HG03175 (cell line): ENCODE measurements at regions not wholly inside any gene's neighbourhood (a gene's known extent, or its start where the extent isn't known, plus 50 kb on each side); places are given as distances from the start of the nearest gene placed in this dataset.

Experiments
- ATAC-seq: cut with Tn5 transposase; IDR thresholded peaks from one replicate; pipeline ENCODE4 v1.9.1; 2021; ENCODE audit warnings: mild to moderate bottlenecking, moderate library complexity; ENCODE audit not compliant: unreplicated experiment

DNA sequence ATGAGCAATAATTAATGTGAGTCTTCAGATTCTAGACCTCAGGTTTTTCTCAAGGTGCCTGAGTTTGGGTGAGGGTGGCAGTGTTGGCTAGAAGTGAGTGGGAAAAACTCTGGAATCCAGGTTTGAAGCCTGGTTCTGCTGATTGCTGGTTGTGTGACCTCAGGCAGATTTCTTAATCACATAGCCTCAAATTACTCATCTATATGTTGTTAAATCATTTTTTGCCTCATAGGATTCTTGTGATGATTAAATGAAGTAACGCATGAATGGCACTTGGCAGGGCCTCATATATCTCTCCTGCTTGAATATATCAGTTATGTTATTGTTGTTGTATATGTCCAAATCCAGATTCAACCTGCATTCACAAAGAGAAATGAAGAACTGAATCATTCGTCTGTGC, 60.5 kb downstream of the NR2F2 start:
- ATAC-seq = no peak

DNA sequence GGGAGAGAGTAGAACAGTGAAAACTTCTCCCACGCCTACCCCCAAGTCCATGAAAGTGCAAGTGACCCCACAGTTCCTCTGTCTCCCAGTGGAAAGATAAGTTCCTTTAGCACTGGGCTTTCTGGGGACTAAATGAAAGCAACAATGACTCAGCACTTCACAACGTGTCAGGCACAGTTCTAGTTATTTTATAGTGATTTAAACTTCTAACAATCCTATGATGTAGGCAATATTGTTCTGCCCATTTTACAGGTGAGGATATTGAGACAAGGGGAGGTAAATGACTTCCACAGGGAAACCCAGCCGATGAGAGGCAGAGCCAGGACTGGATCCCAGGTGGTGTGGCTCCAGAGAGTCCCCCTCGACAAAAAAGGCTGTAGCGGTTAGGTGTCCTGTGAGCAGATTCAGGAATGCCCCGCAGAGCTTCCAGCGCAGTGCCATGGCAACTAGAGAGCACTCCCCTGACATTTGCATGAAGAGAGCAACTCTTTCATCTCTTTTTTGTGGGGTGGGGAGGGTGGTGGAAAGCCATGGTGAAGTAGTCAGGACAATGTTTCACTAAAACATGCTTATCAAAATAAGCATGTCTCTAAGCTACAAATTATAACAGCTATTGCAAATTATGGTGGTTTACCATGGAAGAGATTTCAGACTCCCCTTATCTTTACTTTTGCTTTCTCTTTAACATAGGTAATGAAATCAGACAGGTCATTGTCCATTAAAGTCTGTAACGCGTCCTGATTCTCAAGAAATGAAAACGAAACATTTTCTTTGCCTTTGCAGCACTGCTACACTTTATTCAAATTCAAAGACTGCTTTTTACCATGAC, 62.1 kb downstream of the NR2F2 start:
- ATAC-seq = no peak

DNA sequence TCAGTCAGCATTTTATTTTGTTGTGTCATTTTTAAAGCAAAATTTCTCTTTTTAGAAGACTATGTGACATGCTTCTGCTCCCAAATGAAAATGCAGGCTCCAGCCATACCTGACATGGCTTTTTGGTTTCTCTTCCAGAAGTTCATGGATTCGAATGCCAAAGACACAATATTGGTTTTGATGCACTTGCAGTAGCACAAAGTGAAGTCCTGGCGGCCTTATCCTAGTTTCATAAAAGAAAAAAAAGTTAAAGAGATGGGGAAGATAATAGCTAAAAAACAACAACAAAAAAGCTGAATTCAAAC, 62.7 kb downstream of the NR2F2 start:
- ATAC-seq = no peak

DNA sequence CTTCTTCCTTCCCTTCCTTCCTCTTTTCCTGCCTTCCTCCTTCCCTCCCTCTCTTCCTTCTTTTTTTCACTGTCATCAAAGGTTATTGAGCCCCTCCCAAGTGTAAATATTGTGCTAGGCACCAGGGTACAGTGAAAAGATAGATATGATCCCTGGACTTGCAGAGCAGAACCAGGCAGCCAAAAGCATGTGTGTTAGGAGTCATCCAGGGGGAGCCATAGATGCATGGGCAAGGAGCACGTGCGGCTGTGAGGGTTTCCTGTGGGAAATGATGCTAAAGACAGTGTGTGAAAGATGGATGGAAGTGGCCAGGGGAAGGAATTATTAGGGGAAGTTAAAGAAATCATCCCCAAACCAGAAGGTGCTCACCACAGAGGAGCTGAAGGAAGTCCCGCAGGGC, 65.2 kb downstream of the NR2F2 start:
- no peak for ATAC-seq

DNA sequence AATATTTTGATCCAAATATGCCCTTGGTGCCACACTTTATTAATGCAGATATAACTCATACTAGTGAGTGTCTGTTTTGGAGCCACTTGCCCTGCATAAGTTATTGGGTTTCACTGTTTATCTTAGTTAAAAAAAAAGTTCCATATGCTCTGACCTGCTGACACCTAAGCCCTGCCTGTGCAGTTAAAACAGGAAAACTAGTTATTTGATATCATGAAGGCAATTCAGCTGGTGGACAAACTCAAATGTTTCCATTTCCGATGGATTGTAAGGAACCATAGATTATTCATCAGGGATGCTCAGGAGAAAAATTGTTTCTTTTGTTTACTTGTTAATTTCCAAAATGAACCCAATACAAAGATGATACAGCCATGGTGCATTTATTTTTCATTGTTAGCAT, 68.3 kb downstream of the NR2F2 start:
- ATAC-seq = no peak

DNA sequence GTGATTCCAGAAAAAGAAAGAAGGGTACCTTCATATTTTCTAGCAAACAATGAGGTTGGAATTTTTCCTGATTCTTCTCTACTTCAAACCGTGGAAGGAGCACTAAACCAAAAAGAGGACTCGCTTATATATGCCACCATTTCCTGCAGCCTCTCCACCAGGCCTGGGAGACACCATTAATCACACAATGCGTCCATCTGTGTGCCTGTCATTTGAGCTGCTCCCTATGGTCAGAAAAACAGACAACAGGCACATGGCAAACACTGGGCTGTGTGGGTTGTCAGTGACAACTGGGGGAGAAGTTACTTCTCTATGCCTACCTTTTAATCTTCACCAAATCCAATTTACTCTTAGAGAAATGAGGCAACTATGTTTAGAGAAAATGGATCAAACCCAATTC, 71.9 kb downstream of the NR2F2 start:
- no peak for ATAC-seq

DNA sequence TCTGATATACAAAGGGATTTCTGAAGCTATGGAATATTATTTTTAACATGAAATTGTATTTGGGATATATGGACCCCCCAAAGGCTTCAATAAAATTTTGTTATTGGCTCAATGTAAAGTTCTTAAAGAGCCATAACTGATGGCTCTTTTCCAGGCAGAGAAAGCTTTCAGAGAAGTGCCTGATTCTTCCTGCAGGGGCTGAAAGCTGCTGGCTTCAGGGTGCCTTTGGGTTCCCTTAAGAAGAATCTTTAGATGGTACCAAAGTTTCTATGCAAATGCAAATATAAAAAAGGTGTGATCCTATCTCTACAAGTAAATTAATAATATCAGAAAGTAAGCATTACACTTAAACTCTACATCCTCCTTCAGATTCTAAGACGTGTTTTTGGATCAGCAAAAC, 72.6 kb downstream of the NR2F2 start:
- no peak for ATAC-seq

DNA sequence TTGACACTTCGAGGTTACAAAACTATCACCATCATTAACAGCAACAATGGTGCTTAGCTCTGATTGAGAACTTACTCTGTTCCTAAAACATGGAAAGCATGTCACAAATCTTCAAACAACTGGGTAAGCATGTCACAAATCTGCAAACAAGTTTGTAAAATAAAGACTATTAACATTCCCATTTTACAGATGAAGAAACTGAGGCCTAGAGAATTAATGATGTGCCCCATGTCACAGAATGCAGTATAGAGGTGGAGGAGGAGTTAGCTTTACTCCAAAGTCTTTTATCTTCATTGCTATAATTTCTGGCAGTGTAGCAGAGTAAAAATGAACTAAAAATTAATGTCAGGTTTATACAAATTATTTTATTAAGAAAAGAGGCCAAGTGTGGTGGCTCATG, 73.4 kb downstream of the NR2F2 start:
- ATAC-seq = no peak

DNA sequence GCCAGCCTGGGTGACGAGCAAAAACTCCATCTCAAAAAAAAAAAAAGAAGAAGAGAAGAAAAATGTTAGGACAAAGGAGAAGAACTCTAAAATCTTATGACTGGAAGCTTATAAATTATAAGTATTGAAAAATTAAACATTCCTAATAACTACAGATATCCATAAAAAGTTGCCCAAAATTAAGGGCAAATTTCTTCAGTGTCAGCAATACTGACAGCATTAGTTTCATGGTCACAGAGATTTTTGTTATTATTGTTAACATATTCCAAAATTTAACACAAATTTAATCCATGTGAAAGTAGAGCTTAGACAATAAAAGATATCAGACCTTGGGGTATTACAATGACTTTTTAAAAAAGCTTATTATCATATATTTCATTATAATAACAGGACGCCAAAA, 74.1 kb downstream of the NR2F2 start:
- no peak for ATAC-seq

DNA sequence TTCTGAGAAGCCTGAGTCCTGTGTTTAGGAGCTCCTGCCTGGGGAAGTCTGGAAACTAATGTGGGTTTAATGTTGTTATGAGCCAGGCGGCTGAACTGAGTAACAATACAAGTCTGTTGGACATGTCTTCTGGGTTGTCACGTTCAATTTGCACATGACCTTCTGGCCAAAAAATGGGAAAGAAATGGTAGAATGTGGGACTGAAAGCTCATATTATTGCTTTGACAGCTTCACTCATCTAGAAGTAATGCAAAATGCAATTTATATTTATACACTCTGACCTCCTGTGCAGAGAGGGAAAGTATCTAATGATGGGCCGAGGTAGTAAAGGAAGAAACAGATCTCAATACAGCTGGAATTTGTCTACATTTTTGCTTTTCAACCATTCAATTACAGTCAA, 75.8 kb downstream of the NR2F2 start:
- ATAC-seq = no peak

DNA sequence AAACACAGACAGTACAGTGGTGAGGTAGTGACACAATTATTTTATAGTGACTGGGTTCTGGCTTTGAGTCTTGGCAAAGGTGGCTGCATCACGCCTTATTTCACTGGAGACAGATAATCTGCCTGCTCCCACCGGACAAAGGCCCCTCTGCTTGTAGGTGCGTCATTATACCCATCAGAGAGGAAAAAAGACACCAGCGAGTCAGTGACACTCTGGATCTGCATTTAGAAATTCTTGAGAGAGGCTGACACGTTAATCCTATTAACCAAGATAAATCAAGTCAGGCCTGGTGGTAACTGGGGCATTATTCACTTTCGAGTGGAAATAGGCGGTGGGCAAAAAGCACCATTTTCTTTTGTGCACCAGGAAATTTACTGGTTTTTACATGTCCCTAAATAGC, 76.2 kb downstream of the NR2F2 start:
- no peak for ATAC-seq

DNA sequence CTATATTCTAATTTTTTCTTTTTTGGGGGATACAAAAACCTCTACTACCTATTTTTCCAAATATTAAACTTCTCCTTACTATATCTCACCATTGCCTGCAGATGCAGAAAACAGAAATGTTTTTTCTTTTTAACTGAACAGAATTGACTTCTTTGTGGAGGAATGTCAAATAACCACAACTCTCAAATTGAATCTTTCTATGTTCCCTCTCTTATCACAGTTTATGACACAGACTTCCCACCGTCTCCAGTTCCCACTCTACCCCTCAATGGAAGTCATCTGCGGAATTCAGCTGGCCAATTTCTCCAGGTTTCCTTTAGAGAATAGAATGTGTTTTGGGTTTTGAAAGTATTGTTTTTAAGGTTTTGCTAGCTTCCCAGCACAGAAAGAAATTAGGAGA, 77.0 kb downstream of the NR2F2 start:
- no peak for ATAC-seq

DNA sequence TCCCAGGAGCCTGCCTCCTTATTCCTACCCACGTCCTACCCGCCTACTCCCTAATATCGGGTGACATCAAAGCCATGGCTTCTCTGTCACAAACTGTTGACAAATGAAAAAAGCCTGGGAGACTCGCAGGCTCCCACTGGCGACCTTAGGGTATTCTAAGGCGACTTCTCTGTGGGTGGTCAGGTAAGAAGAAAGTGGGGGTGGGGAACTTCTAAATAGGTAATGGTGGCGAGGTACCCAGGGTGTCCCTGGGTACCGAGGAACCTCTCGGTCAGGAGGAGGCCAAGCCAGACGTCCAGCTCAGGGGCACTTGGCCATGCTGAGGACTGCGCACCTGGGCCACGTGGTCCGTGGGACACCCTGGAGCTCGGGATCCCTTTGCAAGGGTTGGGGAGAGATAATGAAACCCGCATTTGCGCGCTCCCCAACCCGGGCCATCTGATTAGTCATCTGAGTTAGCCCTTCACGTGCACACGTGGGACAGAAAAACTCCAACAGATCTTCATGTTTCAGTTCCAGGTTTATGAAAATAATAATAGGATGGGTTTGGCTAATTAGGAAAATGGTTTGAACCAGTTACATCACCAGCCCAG, 78.2 kb downstream of the NR2F2 start:
- no peak for ATAC-seq

DNA sequence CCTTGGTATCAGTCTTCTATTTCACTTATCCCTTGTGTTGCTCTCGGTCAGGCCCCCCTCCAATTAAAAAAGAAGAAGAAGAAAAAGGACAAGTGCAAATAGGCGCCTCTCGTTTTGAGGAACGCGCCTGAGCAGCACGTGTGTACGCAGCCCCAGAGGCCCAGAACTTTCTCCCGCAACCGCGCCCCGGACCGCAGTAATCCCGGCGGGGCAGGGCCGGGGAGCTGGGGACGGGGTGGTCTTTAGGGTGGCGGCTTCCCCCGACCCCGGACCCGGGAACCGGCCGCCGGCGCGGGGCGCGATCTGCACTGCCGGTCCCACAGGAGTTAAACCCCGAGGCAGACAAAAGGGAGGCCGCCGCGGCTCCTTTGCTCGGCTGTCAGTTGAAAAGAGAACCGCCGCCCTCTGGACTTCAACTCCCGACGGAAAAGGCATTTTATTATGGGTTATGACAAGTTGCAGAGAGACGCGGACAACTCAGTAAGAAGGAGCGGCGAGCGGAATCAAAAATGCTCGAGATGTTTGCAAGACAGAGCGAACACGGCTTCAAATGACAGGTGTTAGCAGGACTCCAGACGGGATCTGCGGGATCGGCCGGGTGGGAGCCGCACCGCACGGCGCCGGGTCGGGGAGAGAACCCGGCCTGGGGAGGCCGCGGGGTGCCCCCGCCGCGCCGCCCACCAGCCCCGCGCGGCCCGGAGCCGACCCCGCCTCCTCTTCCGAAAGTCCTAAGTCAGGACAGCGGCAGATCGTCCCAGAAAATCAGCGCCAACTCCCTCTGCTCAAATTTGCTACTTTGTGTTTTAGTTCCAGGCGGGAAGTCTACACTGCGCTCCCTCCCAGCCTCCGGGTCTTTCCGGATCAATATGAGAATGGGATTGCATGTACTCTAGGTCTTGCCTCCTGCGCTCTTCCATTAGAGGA, 79.0 kb downstream of the NR2F2 start:
- no peak for ATAC-seq

DNA sequence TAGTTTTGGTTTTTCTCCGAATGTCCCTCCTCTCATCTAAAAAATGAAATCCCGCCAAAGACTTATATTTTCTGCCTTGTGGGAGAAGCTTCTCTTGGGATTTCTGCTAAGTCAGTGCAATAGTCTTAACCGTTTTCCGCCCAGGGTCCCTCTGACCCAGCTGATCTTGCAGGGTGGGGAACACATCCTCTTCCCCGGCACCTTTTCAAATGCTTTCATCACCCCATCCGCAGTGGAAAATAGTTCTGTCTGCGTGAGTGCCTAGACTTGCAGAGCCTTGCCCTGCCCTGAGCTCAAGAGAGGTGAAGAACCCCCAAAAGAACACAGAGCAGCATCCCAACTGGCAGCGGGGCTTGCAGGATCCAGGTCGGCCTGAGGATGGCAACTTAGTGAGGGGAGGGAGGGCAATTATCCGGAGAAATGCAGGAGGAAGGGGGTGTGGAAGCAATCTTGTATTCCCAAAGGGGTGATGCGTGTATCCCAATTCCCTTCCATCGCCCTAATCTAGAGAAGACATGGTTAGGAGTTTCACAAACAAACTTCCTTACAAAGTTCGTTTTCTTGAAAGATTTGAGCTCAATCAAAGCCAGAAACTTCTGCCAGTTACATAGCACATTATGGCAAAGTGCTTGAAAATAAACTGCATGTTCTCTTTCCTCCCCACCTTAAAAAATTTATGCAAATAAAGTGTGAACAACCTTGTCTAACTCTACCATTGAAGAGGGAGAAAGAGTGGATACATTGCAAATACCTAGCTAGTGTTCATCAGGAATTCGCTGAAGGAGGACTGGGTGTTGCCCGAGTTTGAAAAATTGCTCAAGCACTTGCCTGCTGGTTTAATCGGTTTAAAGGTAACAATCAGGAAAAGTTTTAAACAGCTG, 79.9 kb downstream of the NR2F2 start:
- no peak for ATAC-seq

DNA sequence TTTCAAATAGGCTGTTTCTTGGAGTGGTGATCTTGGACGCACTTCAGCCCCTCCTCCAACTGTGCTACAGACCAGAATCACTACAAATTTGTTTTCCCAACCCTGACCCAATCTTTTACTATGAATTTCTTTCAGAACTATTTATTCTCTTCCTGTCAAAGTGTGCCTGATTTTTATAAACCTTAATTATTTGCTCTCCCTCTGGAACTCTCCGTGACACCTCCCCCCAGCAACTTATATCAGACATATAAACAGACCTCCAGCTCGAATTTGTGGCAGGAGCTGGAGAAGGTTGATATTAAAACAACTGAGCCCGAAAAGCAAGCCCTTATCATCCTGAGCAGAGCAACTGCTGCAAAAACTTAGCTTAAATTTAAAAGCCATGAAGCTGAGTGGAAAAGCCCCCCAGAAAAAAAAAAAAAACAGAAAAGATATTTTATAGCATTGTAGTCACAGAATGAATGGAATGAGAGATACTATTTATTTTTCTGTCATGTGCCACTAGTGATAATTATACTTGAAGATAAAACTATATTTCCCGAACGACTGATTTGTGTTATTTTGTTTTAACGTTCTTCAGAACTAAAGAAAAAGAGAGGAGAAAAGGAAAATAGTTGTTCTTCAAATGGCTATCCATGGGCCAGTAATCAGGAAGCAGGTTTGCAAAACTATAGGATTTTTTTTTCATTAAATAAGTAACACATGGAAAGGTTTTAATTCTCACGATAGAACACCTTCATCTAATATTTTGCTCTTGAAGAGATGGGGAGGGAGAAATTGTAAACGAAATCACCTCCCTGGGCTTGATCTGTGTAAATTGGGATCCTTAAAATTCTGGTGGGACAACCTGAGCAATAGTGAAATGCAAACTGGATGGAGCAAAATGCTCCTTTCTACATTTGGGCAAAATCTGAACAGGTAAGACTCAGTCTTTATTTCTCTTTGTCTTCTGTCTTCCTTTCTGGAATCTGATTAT, 80.8 kb downstream of the NR2F2 start:
- no peak for ATAC-seq

DNA sequence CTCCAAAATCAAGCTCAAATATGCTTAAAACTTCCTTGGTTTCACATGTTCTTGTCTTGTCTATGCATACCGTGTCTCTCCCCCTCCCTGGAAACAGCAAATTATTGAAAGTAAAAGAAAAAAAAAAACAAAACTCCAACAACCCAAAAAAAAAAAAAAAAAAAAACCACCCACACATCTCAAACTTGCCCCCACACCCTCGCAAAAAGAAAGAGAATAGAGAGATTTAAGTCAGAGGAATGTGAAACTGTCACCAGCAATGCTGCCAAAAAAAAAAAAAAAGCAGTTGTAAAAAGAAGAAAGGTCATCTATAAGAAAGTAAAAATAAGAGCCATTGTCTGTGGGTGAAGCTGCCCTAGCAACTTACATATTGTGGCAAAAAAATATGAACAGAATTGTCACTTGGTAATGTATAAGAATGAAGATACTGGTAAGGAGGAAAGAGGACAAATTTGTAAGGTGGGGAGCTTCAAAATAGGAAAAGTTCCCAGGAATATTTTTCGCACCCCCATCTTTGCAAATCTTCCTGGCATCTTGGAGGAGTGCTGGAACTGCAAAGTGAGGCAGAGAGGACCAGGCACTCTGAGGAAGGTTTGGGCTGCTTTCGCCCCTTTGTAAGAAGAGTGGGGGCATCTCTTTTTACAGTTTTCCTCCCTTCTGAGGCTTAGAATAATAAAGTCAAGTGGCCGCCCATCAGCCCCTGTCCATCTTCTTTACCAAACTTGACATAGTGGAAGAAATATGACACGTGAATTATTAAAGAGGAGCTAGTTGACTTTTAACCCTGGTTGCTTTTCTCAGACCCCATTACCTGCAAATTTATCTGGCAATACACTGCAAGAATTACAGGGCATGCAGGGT, 81.8 kb downstream of the NR2F2 start:
- no peak for ATAC-seq

DNA sequence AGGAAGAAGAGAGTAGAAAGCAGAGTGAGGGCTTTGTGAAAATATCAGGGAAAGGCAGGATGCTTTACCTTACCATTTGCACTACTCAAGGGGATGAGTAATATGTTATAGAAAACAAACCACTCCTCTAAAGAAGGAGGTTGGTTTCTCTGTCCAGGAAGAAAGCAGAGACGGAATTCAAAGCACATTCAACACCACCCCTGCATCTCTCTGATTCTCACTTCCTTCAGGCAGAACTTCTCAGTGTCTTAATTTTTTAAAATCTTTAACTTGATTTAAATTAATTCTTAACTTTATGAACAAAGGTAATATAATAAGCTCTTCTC, 82.4 kb downstream of the NR2F2 start:
- ATAC-seq = no peak

DNA sequence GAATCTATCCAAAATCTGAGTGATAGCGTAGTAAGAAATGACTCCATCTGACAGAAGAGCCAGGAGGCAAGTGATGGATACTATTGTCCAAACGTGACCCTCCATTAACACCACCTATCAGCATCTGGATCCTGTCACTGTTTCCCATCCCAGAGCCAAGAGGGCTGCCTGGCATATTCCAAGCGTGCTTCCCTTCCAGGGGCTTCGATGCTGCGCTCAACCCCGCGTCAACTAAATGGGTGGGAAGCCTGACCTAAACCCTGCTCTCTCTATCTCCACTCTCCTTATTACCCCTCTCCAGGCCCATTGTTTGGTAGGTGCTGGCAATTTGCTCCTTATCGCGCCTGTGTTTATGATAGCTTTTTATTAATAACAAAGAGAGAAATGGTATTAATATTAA, 83.2 kb downstream of the NR2F2 start:
- no peak for ATAC-seq
